OCI-LY3 (cell line): ENCODE measurements at regions not wholly inside any gene's neighbourhood (a gene's known extent, or its start where the extent isn't known, plus 50 kb on each side); places are given as distances from the start of the nearest gene placed in this dataset.

ENCODE experiments used
- CTCF ChIP-seq: fragments of 200-600, 300-600 bp; sonication (generic); IDR thresholded peaks from 2 replicates; pipeline ENCODE4 v1.5.1; 2014; ENCODE audit warnings: antibody characterized with exemption, low read length, low read depth
- EZH2phosphoT487 ChIP-seq: fragments of 200-600 bp; shearing (Covaris generic); IDR thresholded peaks from 2 replicates; pipeline ENCODE4 v1.6.1; 2018; ENCODE audit warnings: antibody characterized with exemption, mixed run types, low read depth

- TF ChIP-seq CTCF (no peak), EZH2phosphoT487 (no peak)
These were observed 344.0 kb downstream of the BCL11B start for GRCh38 chr14:98927986-98928385.
